Breast epithelium (tissue), 4 donors: ENCODE measurements at regions not wholly inside any gene's neighbourhood (a gene's known extent, or its start where the extent isn't known, plus 50 kb on each side); places are given as distances from the start of the nearest gene placed in this dataset.

ENCODE experiments used
- DNase-seq, 2 donors: peaks; one replicate each; pipeline ENCODE4 v3.0.0-alpha.2; 2019; ENCODE audit warnings: low spot score in 2 of 2
- H3K27ac ChIP-seq, 2 donors: fragments of 200-600 bp; sonication (generic) in 1 of 2; one replicate each; pipeline ENCODE4 v1.5.1; 2016 to 2019; ENCODE audit warnings: mild to moderate bottlenecking in 1 of 2
- H3K27me3 ChIP-seq, 2 donors: fragments of 200-600 bp; sonication (generic) in 1 of 2; one replicate each; pipeline versions ENCODE4 v1.5.1 to v1.6.0; 2017 to 2019; ENCODE audit warnings: control low read depth in 1 of 2, mild to moderate bottlenecking in 1 of 2
- H3K36me3 ChIP-seq: fragments of 200-600 bp; one replicate; pipeline ENCODE4 v1.5.1; 2019
- H3K4me1 ChIP-seq, 2 donors: fragments of 200-600 bp; sonication (generic); one replicate each; pipeline ENCODE4 v1.5.1; 2016 to 2019; ENCODE audit warnings: control low read depth in 1 of 2
- H3K4me3 ChIP-seq, 3 donors: fragments of 200-600 bp; sonication (generic); 1 replicate in 2 of 3; 2 replicates in 1 of 3; pipeline ENCODE4 v1.5.1; 2016 to 2019; ENCODE audit warnings: mild to moderate bottlenecking in 3 of 3, moderate library complexity in 2 of 3
- H3K9me3 ChIP-seq, 2 donors: fragments of 200-600 bp; sonication (generic) in 1 of 2; one replicate each; pipeline ENCODE4 v1.5.1; 2016 to 2019; ENCODE audit warnings: control low read depth in 1 of 2
- CTCF ChIP-seq, 3 donors: fragments of 450-650 bp; IDR thresholded peaks; one replicate each; pipeline ENCODE4 v1.5.1; 2016 to 2017; ENCODE audit warnings: antibody characterized with exemption in 3 of 3, mild to moderate bottlenecking in 3 of 3, moderate library complexity in 3 of 3
- POLR2A ChIP-seq: fragments of 450-650 bp; IDR thresholded peaks from one replicate; pipeline ENCODE4 v1.6.1; 2016; ENCODE audit warnings: antibody characterized with exemption, mild to moderate bottlenecking, moderate library complexity
- POLR2AphosphoS5 ChIP-seq, 3 donors: sonication (generic); formaldehyde crosslinking; IDR thresholded peaks; one replicate each; pipeline ENCODE4 v1.6.1; 2017; ENCODE audit warnings: antibody characterized with exemption in 3 of 3
- intact Hi-C: fragments of 100-400 bp; cut with DNase I; formaldehyde crosslinking; loops from one replicate; pipeline ENCODE4 v1.15.1; 2023; ENCODE audit warnings: low total_unique reads

DNA sequence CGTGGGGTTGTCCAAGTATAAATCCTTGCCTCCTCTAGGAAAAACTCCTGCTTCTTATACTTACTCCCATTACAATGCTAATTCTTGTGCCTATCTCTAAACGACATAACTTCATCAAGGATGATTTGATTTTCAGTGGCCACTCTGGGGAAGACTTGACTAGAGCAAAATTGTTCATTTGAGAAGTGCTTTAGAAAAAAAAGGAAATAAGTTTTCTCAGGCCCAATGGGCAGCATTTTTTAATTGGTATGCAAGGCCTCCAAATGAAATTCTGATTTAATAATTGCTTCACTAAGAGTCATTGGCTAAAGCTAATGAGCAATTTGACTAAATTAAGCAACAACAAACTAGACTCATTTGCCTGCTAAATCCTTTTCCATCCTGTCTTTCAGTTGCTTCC, 496.1 kb downstream of the TSN start:
- Histone ChIP-seq H3K9me3 (no peaks in the 10 kb centered on the region), H3K27ac (no peak overlapping the region), H3K27me3 (peaks cover 0 to 3% of the 10 kb centered on the region in 2 donors), H3K4me1 (no peaks in the 10 kb centered on the region), H3K36me3 (no peaks in the 10 kb centered on the region), H3K4me3 (no peak overlapping the region)
- intact Hi-C loops, result no loop called here
- TF ChIP-seq CTCF (IDR thresholded peaks at IDR 0.05), result no peak
- TF ChIP-seq POLR2AphosphoS5 (IDR thresholded peaks at IDR 0.05), result no peak
- TF ChIP-seq POLR2A, result no peak
- no peak for DNase-seq

- intact Hi-C loops, result no loop called here
- H3K4me3 ChIP-seq, result no peak overlapping the region
- no peaks in the 10 kb centered on the region for H3K36me3 ChIP-seq
- DNase-seq, result no peak
- H3K27me3 ChIP-seq, result no peaks in the 10 kb centered on the region
- no peaks in the 10 kb centered on the region for H3K4me1 ChIP-seq
- no peak overlapping the region for H3K27ac ChIP-seq
- H3K9me3 ChIP-seq, result no peaks in the 10 kb centered on the region
- TF ChIP-seq POLR2AphosphoS5 (IDR thresholded peaks at IDR 0.05) (no peak), CTCF (IDR thresholded peaks at IDR 0.05) (no peak), POLR2A (no peak)
Observed at GRCh38 chr2:122255924-122256323, 500.5 kb downstream of the TSN start.

GRCh38 chr2:122261911-122262310, 506.5 kb downstream of the TSN start:
- no peak overlapping the region for H3K27ac ChIP-seq
- H3K4me1 ChIP-seq, result no peaks in the 10 kb centered on the region
- no peak overlapping the region for H3K4me3 ChIP-seq
- no peaks in the 10 kb centered on the region for H3K36me3 ChIP-seq
- H3K27me3 ChIP-seq, result no peaks in the 10 kb centered on the region
- intact Hi-C loops, result no loop called here
- DNase-seq, result no peak
- TF ChIP-seq CTCF (IDR thresholded peaks at IDR 0.05), result no peak
- no peak for TF ChIP-seq POLR2AphosphoS5 (IDR thresholded peaks at IDR 0.05)
- no peak for TF ChIP-seq POLR2A
- no peaks in the 10 kb centered on the region for H3K9me3 ChIP-seq

- H3K9me3 ChIP-seq, result no peaks in the 10 kb centered on the region
- TF ChIP-seq POLR2A (no peak), CTCF (IDR thresholded peaks at IDR 0.05) (no peak), POLR2AphosphoS5 (IDR thresholded peaks at IDR 0.05) (no peak)
- H3K27ac ChIP-seq, result no peak overlapping the region
- intact Hi-C loops, result no loop called here
- no peak for DNase-seq
- no peaks in the 10 kb centered on the region for H3K36me3 ChIP-seq
- no peaks in the 10 kb centered on the region for H3K4me1 ChIP-seq
- no peak overlapping the region for H3K4me3 ChIP-seq
- H3K27me3 ChIP-seq, result no peaks in the 10 kb centered on the region
Observed at GRCh38 chr2:122263746-122264145, 508.3 kb downstream of the TSN start.

- H3K27me3 ChIP-seq, result no peaks in the 10 kb centered on the region
- TF ChIP-seq POLR2A (no peak), POLR2AphosphoS5 (IDR thresholded peaks at IDR 0.05) (no peak), CTCF (IDR thresholded peaks at IDR 0.05) (no peak)
- H3K9me3 ChIP-seq, result no peaks in the 10 kb centered on the region
- no peak overlapping the region for H3K4me3 ChIP-seq
- intact Hi-C loops, result no loop called here
- no peaks in the 10 kb centered on the region for H3K4me1 ChIP-seq
- H3K36me3 ChIP-seq, result no peaks in the 10 kb centered on the region
- no peak overlapping the region for H3K27ac ChIP-seq
- no peak for DNase-seq
Observed at GRCh38 chr2:122266636-122267035, 511.2 kb downstream of the TSN start.
